Panc1 (cell line): ENCODE measurements at regions not wholly inside any gene's neighbourhood (a gene's known extent, or its start where the extent isn't known, plus 50 kb on each side); places are given as distances from the start of the nearest gene placed in this dataset.

Experiments used
- ATAC-seq: fragments of 200-7000 bp; cut with Tn5 transposase; 2 replicates; pipeline ENCODE4 v1.9.1; 2020; ENCODE audit warnings: mild to moderate bottlenecking, moderate library complexity
- BruUV-seq: library from RNA; stranded (reverse); fragments of 400-500 nt; replicated peaks from 2 replicates; lab custom pipeline; 2021; lab: Mats Ljungman, UMichigan
- CTCF ChIA-PET: fragments of 300-600 bp; sonication (Branson Sonifier 250); formaldehyde crosslinking; loops from one replicate; lab custom pipeline; 2022; ENCODE audit warnings: antibody characterized with exemption; lab: Charles Lee
- POLR2A ChIA-PET: fragments of 300-600 bp; sonication (Branson Sonifier 250); formaldehyde crosslinking; loops from one replicate; lab custom pipeline; 2022; ENCODE audit warnings: antibody characterized with exemption; lab: Charles Lee
- DNase-seq: peaks from one replicate; pipeline ENCODE4 v3.0.0-alpha.2; 2010; ENCODE audit warnings: low read depth, low spot score
- H3K27ac ChIP-seq: 2 replicates; pipeline ENCODE4 v1.5.1; 2011; ENCODE audit warnings: mild to moderate bottlenecking, low read length, inconsistent platforms
- H3K27me3 ChIP-seq: fragments of 200-500 bp; sonication (Bioruptor generic); 2 replicates; pipeline ENCODE4 v1.6.0; 2014; ENCODE audit warnings: low read length, inconsistent platforms; ENCODE audit not compliant: control insufficient read depth, insufficient read depth
- H3K36me3 ChIP-seq: fragments of 200-500 bp; sonication (Bioruptor generic); 2 replicates; pipeline ENCODE4 v1.5.1; 2014; ENCODE audit warnings: inconsistent platforms, mild to moderate bottlenecking, low read length, moderate library complexity; ENCODE audit not compliant: control insufficient read depth, insufficient read depth
- H3K4me1 ChIP-seq: 2 replicates; pipeline ENCODE4 v1.5.1; 2011; ENCODE audit warnings: inconsistent platforms, mild to moderate bottlenecking, low read length, moderate library complexity; ENCODE audit not compliant: control insufficient read depth, insufficient read depth
- H3K4me3 ChIP-seq, 2 experiments: 2 replicates each; pipeline ENCODE4 v1.5.1; 2011 to 2012; ENCODE audit warnings: low read depth in 2 of 2, low read length in 2 of 2, mild to moderate bottlenecking in 2 of 2, inconsistent platforms in 1 of 2, moderate library complexity in 1 of 2
- H3K9me3 ChIP-seq: fragments of 200-500 bp; sonication (Bioruptor generic); 2 replicates; pipeline ENCODE4 v1.5.1; 2014; ENCODE audit warnings: low read depth, mild to moderate bottlenecking, inconsistent platforms, low read length, moderate library complexity; ENCODE audit not compliant: control insufficient read depth, insufficient read depth
- CTCF ChIP-seq: fragments of 450-650 bp; IDR thresholded peaks from 2 replicates; pipeline ENCODE4 v1.5.1; 2017; ENCODE audit warnings: mild to moderate bottlenecking
- POLR2AphosphoS5 ChIP-seq: IDR thresholded peaks from 2 replicates; pipeline ENCODE4 v1.6.1; 2012; ENCODE audit warnings: mild to moderate bottlenecking, low read depth, low read length, moderate library complexity
- REST ChIP-seq, 2 experiments: IDR thresholded peaks; 2 replicates each; pipeline ENCODE4 v1.6.1; 2011 to 2012; ENCODE audit warnings: low read depth in 2 of 2, control low read depth in 1 of 2, low read length in 1 of 2, mild to moderate bottlenecking in 1 of 2, moderate library complexity in 1 of 2; ENCODE audit not compliant: insufficient read depth in 1 of 2
- SIN3A ChIP-seq: IDR thresholded peaks from 2 replicates; pipeline ENCODE4 v1.6.1; 2012; ENCODE audit warnings: low read depth, mild to moderate bottlenecking, low read length, moderate library complexity, borderline replicate concordance; ENCODE audit not compliant: insufficient read depth
- TCF7L2 ChIP-seq: IDR thresholded peaks from 2 replicates; pipeline ENCODE4 v1.6.1; 2011; ENCODE audit warnings: mild to moderate bottlenecking, low read depth, low read length, inconsistent platforms
- in situ Hi-C: cut with HindIII; loops from 2 replicates; pipeline ENCODE4 v1.10.0; 2016; ENCODE audit warnings: low sequenced_read_pairs, low pct_unique_long_range_greater_than_20kb
- intact Hi-C: fragments of 100-400 bp; cut with micrococcal nuclease; formaldehyde crosslinking; loops from one replicate; pipeline ENCODE4 v1.10.0; 2022; ENCODE audit not compliant: unreplicated experiment

GRCh38 chr2:175476374-175476773, 294.9 kb upstream of the ATP5MC3 start:
- BruUV-seq = no TSS peak
- intact Hi-C loops = no loop called here
- CTCF ChIA-PET = no interaction called here
- Histone ChIP-seq H3K4me1 (no peaks in the 10 kb centered on the region), H3K27ac (no peak overlapping the region), H3K27me3 (no peaks in the 10 kb centered on the region; the same call in none of the 2 replicates), H3K9me3 (no peaks in the 10 kb centered on the region), H3K4me3 (no peak overlapping the region), H3K36me3 (no peaks in the 10 kb centered on the region)
- POLR2A ChIA-PET = no interaction called here
- ATAC-seq (no peak), DNase-seq (no peak)
- TF ChIP-seq TCF7L2 = no peak
- TF ChIP-seq REST (IDR thresholded peaks at IDR 0.05; ENCODE audit: insufficient read depth in 1 of 2, low read depth in 2 of 2, low read length in 1 of 2) = no peak
- no peak for TF ChIP-seq CTCF
- TF ChIP-seq POLR2AphosphoS5 = no peak
- TF ChIP-seq SIN3A = no peak
- in situ Hi-C loops = no loop called here

DNA sequence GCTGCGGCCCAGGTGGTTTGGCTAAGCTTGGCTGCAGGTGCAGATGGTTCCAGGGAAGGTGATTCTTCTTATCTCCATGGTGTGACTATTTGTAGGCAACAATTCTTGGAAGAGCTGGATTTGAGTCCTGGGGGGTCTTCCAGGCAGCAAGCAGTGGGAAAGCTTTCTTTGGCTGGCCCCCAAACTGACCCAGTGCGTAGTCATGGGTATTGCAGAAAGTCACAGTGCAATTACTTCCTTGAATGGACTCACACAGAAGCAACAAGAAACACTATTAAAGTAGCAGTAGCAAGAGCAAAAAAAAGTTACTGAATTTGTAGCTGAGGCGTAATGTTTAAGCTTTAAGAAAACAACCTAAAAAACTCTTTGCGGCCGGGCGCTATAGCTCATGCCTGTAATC, 293.6 kb upstream of the ATP5MC3 start:
- intact Hi-C loops (no loop called here), in situ Hi-C loops (no loop called here)
- Histone ChIP-seq H3K9me3 (no peaks in the 10 kb centered on the region), H3K36me3 (no peaks in the 10 kb centered on the region), H3K4me3 (no peak overlapping the region), H3K27me3 (no peaks in the 10 kb centered on the region; the same call in none of the 2 replicates), H3K27ac (no peak overlapping the region), H3K4me1 (no peaks in the 10 kb centered on the region)
- ChIA-PET POLR2A (no interaction called here), CTCF (no interaction called here)
- no peak for TF ChIP-seq TCF7L2
- TF ChIP-seq SIN3A = no peak
- TF ChIP-seq CTCF = no peak
- no peak for TF ChIP-seq REST (IDR thresholded peaks at IDR 0.05; ENCODE audit: insufficient read depth in 1 of 2, low read depth in 2 of 2, low read length in 1 of 2)
- TF ChIP-seq POLR2AphosphoS5 = no peak
- no TSS peak for BruUV-seq
- DNase-seq = no peak
- no peak for ATAC-seq
